A549 (cell line): ENCODE measurements at regions not wholly inside any gene's neighbourhood (a gene's known extent, or its start where the extent isn't known, plus 50 kb on each side); places are given as distances from the start of the nearest gene placed in this dataset.

Source experiments
- ATAC-seq, 2 experiments: fragments of 200-7000 bp in 1 of 2; fragments of >200 bp in 1 of 2; cut with Nextera tagmentation in 1 of 2; cut with Tn5 transposase in 1 of 2; 3 replicates each; pipeline versions ENCODE4 v1.8.0 to v1.9.1; 2018 to 2020; ENCODE audit warnings: mild to moderate bottlenecking in 1 of 2, moderate library complexity in 1 of 2
- CTCF ChIA-PET: fragments of 300-600 bp; sonication (Branson Sonifier 250); formaldehyde crosslinking; extraction: SDS; loops from one replicate; lab custom pipeline; 2021; ENCODE audit warnings: antibody characterized with exemption, inconsistent platforms; lab: Yijun Ruan, JAX
- POLR2A ChIA-PET: fragments of 350-600 bp; formaldehyde crosslinking; extraction: SDS; loops from one replicate; lab custom pipeline; 2021; ENCODE audit warnings: antibody characterized with exemption, inconsistent platforms; lab: Yijun Ruan, JAX
- DNase-seq, 2 experiments: peaks; one replicate each; pipeline versions ENCODE4 v3.0.0 to v3.0.0-alpha.2; 2011 to 2016; ENCODE audit warnings: low read depth in 1 of 2, low spot score in 1 of 2
- FAIRE-seq: peaks from 2 replicates; lab custom pipeline; 2011; peaks lifted over from hg19 to GRCh38; lab: Jason Lieb, UNC
- H3K27ac ChIP-seq, 2 experiments: fragments of >200 bp; sonication (Bioruptor Twin); formaldehyde crosslinking; 3 replicates each; pipeline ENCODE4 v1.5.1; 2016 to 2017
- H3K4me1 ChIP-seq: fragments of >200 bp; sonication (Bioruptor Twin); formaldehyde crosslinking; 3 replicates; pipeline ENCODE4 v1.6.1; 2016
- H3K4me2 ChIP-seq: fragments of >200 bp; sonication (Bioruptor Twin); formaldehyde crosslinking; 3 replicates; pipeline ENCODE4 v1.6.1; 2016
- H3K4me3 ChIP-seq: fragments of >200 bp; sonication (Bioruptor Twin); formaldehyde crosslinking; 3 replicates; pipeline ENCODE4 v1.5.1; 2016
- H3K9me3 ChIP-seq: fragments of >200 bp; sonication (Bioruptor Twin); formaldehyde crosslinking; 3 replicates; pipeline ENCODE4 v1.6.1; 2016
- BCL3 ChIP-seq: fragments of >200 bp; sonication (Bioruptor Twin); formaldehyde crosslinking; IDR thresholded peaks from 3 replicates; pipeline ENCODE4 v1.6.1; 2016
- CBX8 ChIP-seq: fragments of 200-600 bp; sonication (generic); IDR thresholded peaks from 2 replicates; pipeline ENCODE4 v1.6.1; 2016
- CEBPB ChIP-seq, 2 experiments: fragments of >200 bp in 1 of 2; sonication (Bioruptor Twin) in 1 of 2; formaldehyde crosslinking in 1 of 2; IDR thresholded peaks; 2 replicates each; pipeline ENCODE4 v1.6.1; 2012 to 2016
- CHD2 ChIP-seq: fragments of 150-350 bp; IDR thresholded peaks from 2 replicates; pipeline ENCODE4 v1.6.1; 2014; ENCODE audit warnings: low read length; ENCODE audit not compliant: partially characterized antibody
- FOXS1 ChIP-seq: fragments of 250-450 bp; sonication (Bioruptor Pico); IDR thresholded peaks from 2 replicates; pipeline ENCODE4 v1.5.0; 2020; ENCODE audit warnings: mild to moderate bottlenecking, moderate library complexity
- GATA3 ChIP-seq: IDR thresholded peaks from 2 replicates; pipeline ENCODE4 v1.6.1; 2012; ENCODE audit warnings: borderline replicate concordance
- HOXA7 ChIP-seq: fragments of 250-450 bp; sonication (Bioruptor Pico); IDR thresholded peaks from 2 replicates; pipeline ENCODE4 v1.5.0; 2020; ENCODE audit warnings: mild to moderate bottlenecking, moderate library complexity
- HOXB13 ChIP-seq: fragments of 250-450 bp; sonication (Bioruptor Pico); IDR thresholded peaks from 2 replicates; pipeline ENCODE4 v1.5.0; 2020; ENCODE audit warnings: low read depth, mild to moderate bottlenecking, moderate library complexity
- HOXB5 ChIP-seq: fragments of 250-450 bp; sonication (Bioruptor Pico); IDR thresholded peaks from 2 replicates; pipeline ENCODE4 v1.5.0; 2020; ENCODE audit warnings: mild to moderate bottlenecking, moderate library complexity
- JUN ChIP-seq, 2 experiments: fragments of >200 bp; sonication (Bioruptor Twin); formaldehyde crosslinking; IDR thresholded peaks; 2 replicates in 1 of 2; 3 replicates in 1 of 2; pipeline ENCODE4 v1.6.1; 2016 to 2017
- JUNB ChIP-seq: fragments of >200 bp; sonication (Bioruptor Twin); formaldehyde crosslinking; IDR thresholded peaks from 2 replicates; pipeline ENCODE4 v1.6.1; 2016
- KDM1A ChIP-seq: fragments of 200-600 bp; sonication (generic); IDR thresholded peaks from 2 replicates; pipeline ENCODE4 v1.6.1; 2016; ENCODE audit warnings: low read depth, mild to moderate bottlenecking
- MAFK ChIP-seq: fragments of 450-650 bp; IDR thresholded peaks from 2 replicates; pipeline ENCODE4 v1.6.1; 2014; ENCODE audit not compliant: partially characterized antibody
- MAZ ChIP-seq: fragments of 150-350 bp; IDR thresholded peaks from 2 replicates; pipeline ENCODE4 v1.6.1; 2014; ENCODE audit warnings: antibody characterized with exemption, low read depth, low read length, borderline replicate concordance
- NFE2L2 ChIP-seq: fragments of 150-350 bp; conservative IDR thresholded peaks from 2 replicates; pipeline ENCODE4 v1.6.1; 2014; ENCODE audit warnings: low read length
- PBX3 ChIP-seq: IDR thresholded peaks from 2 replicates; pipeline ENCODE4 v1.6.1; 2012
- PHF8 ChIP-seq: fragments of 200-600 bp; sonication (generic); IDR thresholded peaks from 2 replicates; pipeline ENCODE4 v1.6.1; 2016; ENCODE audit warnings: low read depth, mild to moderate bottlenecking, antibody characterized with exemption, moderate library complexity, borderline replicate concordance
- RFX5 ChIP-seq: fragments of 450-650 bp; IDR thresholded peaks from 2 replicates; pipeline ENCODE4 v1.7.1; 2014; ENCODE audit warnings: antibody characterized with exemption, mild to moderate bottlenecking, moderate library complexity
- SMC3 ChIP-seq: fragments of >200 bp; sonication (Bioruptor Twin); formaldehyde crosslinking; IDR thresholded peaks from 3 replicates; pipeline ENCODE4 v1.6.1; 2018; ENCODE audit warnings: inconsistent platforms
- SREBF2 ChIP-seq: fragments of 450-650 bp; IDR thresholded peaks from 2 replicates; pipeline ENCODE4 v1.6.1; 2014; ENCODE audit warnings: mild to moderate bottlenecking, moderate library complexity
- USF2 ChIP-seq: fragments of 450-650 bp; IDR thresholded peaks from 2 replicates; pipeline ENCODE4 v1.6.1; 2014; ENCODE audit warnings: antibody characterized with exemption
- ZFP36 ChIP-seq: fragments of 450-650 bp; IDR thresholded peaks from 2 replicates; pipeline ENCODE4 v1.6.1; 2014; ENCODE audit warnings: borderline replicate concordance; ENCODE audit not compliant: partially characterized antibody
- ZNF302 ChIP-seq: fragments of 250-450 bp; sonication (Bioruptor Pico); IDR thresholded peaks from 2 replicates; pipeline ENCODE4 v1.9.0; 2021; ENCODE audit warnings: inconsistent platforms, mild to moderate bottlenecking, moderate library complexity
- WGBS: methylation state at CpG from one replicate; pipeline ENCODE4 v1.1.6; 2017; ENCODE audit errors: missing lambda C conversion rate; 5-methylcytosine and 5-hydroxymethylcytosine counted together
- TF ChIP-seq, protein P1 (sequence below): fragments of >200 bp; sonication (Bioruptor Twin); formaldehyde crosslinking; IDR thresholded peaks from 2 replicates; pipeline ENCODE4 v1.6.1; 2016

- CTCF ChIA-PET, result no interaction called here
- ATAC-seq (no peak), DNase-seq (no peak), FAIRE-seq (no peak)
- WGBS, result 35% methylated on average over 4 of the region's 4 CpGs
- Histone ChIP-seq H3K4me2 (no peak overlapping the region), H3K27ac (no peak overlapping the region), H3K4me1 (no peaks in the 10 kb centered on the region), H3K9me3 (no peaks in the 10 kb centered on the region; the same call in 2 of the 3 replicates), H3K4me3 (no peak overlapping the region)
- TF ChIP-seq SMC3, result no peak
- POLR2A ChIA-PET, result no interaction called here
Observed at GRCh38 chr7:24366876-24367275, 82.9 kb downstream of the NPY start.

DNA sequence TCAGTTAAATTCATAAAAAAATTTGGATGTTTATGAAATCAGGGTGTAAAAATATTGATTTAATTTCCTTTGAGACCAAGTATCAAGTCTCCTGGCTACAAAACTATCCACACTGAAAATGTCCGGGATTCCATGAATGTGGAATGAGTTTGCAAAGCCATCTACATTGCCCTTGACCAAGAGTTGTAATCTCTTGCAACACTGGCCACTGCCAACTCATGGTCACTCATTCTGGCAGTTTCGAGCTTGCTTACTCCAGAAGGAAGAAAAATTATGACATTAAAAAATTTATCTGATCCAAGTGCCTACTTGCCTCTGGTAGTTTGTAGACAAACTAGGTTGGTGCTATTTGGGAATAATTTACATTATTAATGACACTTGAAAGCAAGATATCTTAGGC lies 84.2 kb downstream of the NPY start:
- Histone ChIP-seq H3K9me3 (no peaks in the 10 kb centered on the region; the same call in 2 of the 3 replicates), H3K4me3 (no peak overlapping the region), H3K27ac (no peak overlapping the region), H3K4me1 (no peaks in the 10 kb centered on the region), H3K4me2 (no peak overlapping the region)
- ChIA-PET POLR2A (no interaction called here), CTCF (no interaction called here)
- no peak for FAIRE-seq
- DNase-seq, result no peak
- TF ChIP-seq JUN (IDR thresholded peaks at IDR 0.05), result no peak
- TF ChIP-seq GATA3, result no peak
- TF ChIP-seq USF2, result no peak
- no peak for TF ChIP-seq MAFK
- no peak for TF ChIP-seq JUNB
- no peak for TF ChIP-seq RFX5
- TF ChIP-seq MAZ, result no peak
- TF ChIP-seq NFE2L2, result no peak
- no peak for TF ChIP-seq CBX8
- no peak for TF ChIP-seq ZFP36
- 10% methylated on average over 2 of the region's 2 CpGs for WGBS
- ATAC-seq, result no peak

- POLR2A ChIA-PET, result no interaction called here
- DNase-seq (no peak), ATAC-seq (no peak), FAIRE-seq (no peak)
- H3K27ac ChIP-seq, result no peak overlapping the region
- H3K4me2 ChIP-seq, result no peak overlapping the region
- H3K9me3 ChIP-seq, result no peaks in the 10 kb centered on the region
- CTCF ChIA-PET, result interaction anchor here (1.3 kb wide), 1 partner anchor 11 kb away, joined by 4 read pairs; no protein-coding TSS in a partner anchor
- 16% methylated on average over 5 of the region's 5 CpGs for WGBS
- no peak overlapping the region for H3K4me3 ChIP-seq
- no peaks in the 10 kb centered on the region for H3K4me1 ChIP-seq
- TF ChIP-seq FOXS1 (CRISPR knock-in tag), result no peak
- no peak for TF ChIP-seq HOXB13
- TF ChIP-seq ZNF302 (CRISPR knock-in tag), result no peak
- no peak for TF ChIP-seq PHF8
- TF ChIP-seq CBX8, result no peak
- no peak for TF ChIP-seq SREBF2
- TF ChIP-seq HOXA7 (CRISPR knock-in tag), result no peak
Observed at GRCh38 chr7:24370541-24370940, 86.6 kb downstream of the NPY start.

DNA sequence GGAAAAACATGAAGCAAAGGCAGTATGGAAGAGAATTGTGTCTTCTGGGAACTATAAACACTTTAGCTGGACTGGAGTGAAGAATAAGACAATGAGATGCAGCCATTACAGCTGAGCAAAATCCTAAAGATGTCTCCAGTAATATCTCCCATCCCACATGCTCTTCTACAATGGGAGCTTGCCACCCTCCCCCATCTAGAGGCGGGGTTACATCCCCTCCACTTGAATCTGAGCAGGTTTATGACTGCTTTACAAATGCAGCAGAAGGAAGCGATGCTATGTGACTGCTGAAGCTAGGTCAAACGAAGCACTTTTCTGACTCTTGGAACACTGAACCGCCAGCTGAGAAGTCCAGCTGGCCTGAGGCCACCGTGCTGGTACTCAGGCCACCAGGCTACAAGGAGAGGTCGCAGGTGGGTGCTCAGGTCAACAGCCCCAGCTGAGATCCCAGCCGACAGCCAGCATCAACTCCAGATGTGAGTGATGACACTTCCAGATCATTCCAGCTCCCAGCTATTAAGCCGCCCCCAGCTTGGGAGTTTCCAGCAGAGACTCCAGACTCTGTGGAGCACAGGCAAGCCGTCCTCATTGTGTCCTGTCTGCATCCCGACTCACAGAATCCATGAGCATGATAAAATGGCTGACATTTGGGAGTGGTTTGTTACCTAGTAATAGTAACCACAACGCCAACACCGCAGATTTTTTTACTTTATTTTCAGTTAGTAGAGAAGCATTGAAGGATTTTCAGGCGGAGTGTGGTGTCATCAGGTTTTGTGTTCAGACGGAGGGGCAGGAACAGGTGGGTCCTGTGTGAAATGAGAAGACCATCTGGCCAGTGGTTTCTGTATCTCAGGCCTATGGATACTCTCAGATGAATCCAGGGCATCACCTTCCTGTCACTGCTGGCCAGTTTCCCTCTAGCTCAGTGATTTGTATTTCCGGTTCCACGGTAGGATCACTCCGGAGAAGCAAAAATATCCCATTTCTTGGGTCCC lies 89.3 kb downstream of the NPY start:
- Histone ChIP-seq H3K4me2 (no peak overlapping the region), H3K4me3 (no peak overlapping the region), H3K4me1 (no peaks in the 10 kb centered on the region), H3K9me3 (no peaks in the 10 kb centered on the region), H3K27ac (no peak overlapping the region)
- TF ChIP-seq JUNB (no peak), HOXB5 (CRISPR knock-in tag) (no peak), KDM1A (no peak), GATA3 (no peak), PHF8 (no peak), CEBPB (IDR thresholded peaks at IDR 0.05) (no peak), PBX3 (no peak), HOXA7 (CRISPR knock-in tag) (no peak), USF2 (no peak), CHD2 (no peak), BCL3 (no peak)
- TF ChIP-seq, protein P1, sequence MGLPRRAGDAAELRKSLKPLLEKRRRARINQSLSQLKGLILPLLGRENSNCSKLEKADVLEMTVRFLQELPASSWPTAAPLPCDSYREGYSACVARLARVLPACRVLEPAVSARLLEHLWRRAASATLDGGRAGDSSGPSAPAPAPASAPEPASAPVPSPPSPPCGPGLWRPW, result no peak
- FAIRE-seq (no peak), ATAC-seq (no peak), DNase-seq (no peak)
- ChIA-PET POLR2A (no interaction called here), CTCF (interaction anchor here (1.2 kb wide), 1 partner anchor 8 kb away, joined by 6 read pairs; no protein-coding TSS in a partner anchor)
- WGBS, result 58% methylated on average over 16 of the region's 17 CpGs
